Endothelial cell (in vitro differentiated cells): ENCODE measurements at regions not wholly inside any gene's neighbourhood (a gene's known extent, or its start where the extent isn't known, plus 50 kb on each side); places are given as distances from the start of the nearest gene placed in this dataset.

Source experiments
- DNase-seq: peaks from one replicate; pipeline ENCODE4 v3.0.0; 2021; ENCODE audit warnings: low spot score
- H3K27ac Mint-ChIP-seq: one replicate; pipeline ENCODE4 v1.8.0; 2021; ENCODE audit warnings: mixed read lengths, inconsistent platforms; ENCODE audit not compliant: unreplicated experiment
- H3K27me3 Mint-ChIP-seq: one replicate; pipeline ENCODE4 v1.8.0; 2021; ENCODE audit warnings: mild to moderate bottlenecking, moderate library complexity, mixed read lengths, inconsistent platforms; ENCODE audit not compliant: unreplicated experiment
- H3K36me3 Mint-ChIP-seq: one replicate; pipeline ENCODE4 v1.8.0; 2021; ENCODE audit warnings: mild to moderate bottlenecking, low read depth, mixed read lengths, inconsistent platforms; ENCODE audit not compliant: unreplicated experiment
- H3K4me1 Mint-ChIP-seq: one replicate; pipeline ENCODE4 v1.8.0; 2021; ENCODE audit warnings: mild to moderate bottlenecking, mixed read lengths, inconsistent platforms; ENCODE audit not compliant: unreplicated experiment
- H3K4me3 Mint-ChIP-seq: one replicate; pipeline ENCODE4 v1.8.0; 2021; ENCODE audit warnings: mild to moderate bottlenecking, mixed read lengths, inconsistent platforms; ENCODE audit not compliant: unreplicated experiment
- H3K9me3 Mint-ChIP-seq: one replicate; pipeline ENCODE4 v1.8.0; 2021; ENCODE audit warnings: mixed read lengths, inconsistent platforms; ENCODE audit not compliant: unreplicated experiment
- CTCF ChIP-seq: fragments of 200-600 bp; sonication (generic); IDR thresholded peaks from one replicate; pipeline ENCODE4 v1.5.0; 2021; ENCODE audit warnings: antibody characterized with exemption; ENCODE audit not compliant: unreplicated experiment

- no peak overlapping the region for H3K4me3 Mint-ChIP-seq
- no peaks in the 10 kb centered on the region for H3K36me3 Mint-ChIP-seq
- no peak for TF ChIP-seq CTCF
- H3K27ac Mint-ChIP-seq: no peak overlapping the region
- no peak for DNase-seq
- no peaks in the 10 kb centered on the region for H3K9me3 Mint-ChIP-seq
- H3K27me3 Mint-ChIP-seq: no peaks in the 10 kb centered on the region
- H3K4me1 Mint-ChIP-seq: peaks cover 4% of the 10 kb centered on the region
These were observed 195.5 kb upstream of the VEGFC start for GRCh38 chr4:176988226-176988625.

GRCh38 chr4:176989186-176989585, 196.5 kb upstream of the VEGFC start:
- Mint-ChIP-seq H3K4me3 (no peak overlapping the region), H3K4me1 (peaks cover 4% of the 10 kb centered on the region), H3K27ac (no peak overlapping the region), H3K27me3 (no peaks in the 10 kb centered on the region), H3K36me3 (no peaks in the 10 kb centered on the region), H3K9me3 (no peaks in the 10 kb centered on the region)
- DNase-seq: no peak
- no peak for TF ChIP-seq CTCF

- no peak for TF ChIP-seq CTCF
- Mint-ChIP-seq H3K9me3 (no peaks in the 10 kb centered on the region), H3K27ac (no peak overlapping the region), H3K4me3 (no peak overlapping the region), H3K36me3 (no peaks in the 10 kb centered on the region), H3K4me1 (no peaks in the 10 kb centered on the region), H3K27me3 (peaks cover 1% of the 10 kb centered on the region)
- no peak for DNase-seq
These were observed 207.3 kb upstream of the VEGFC start for GRCh38 chr4:176999935-177000543.

GRCh38 chr4:177001271-177002175, 208.8 kb upstream of the VEGFC start:
- H3K27ac Mint-ChIP-seq: no peak overlapping the region
- DNase-seq: no peak
- H3K36me3 Mint-ChIP-seq: no peaks in the 10 kb centered on the region
- no peaks in the 10 kb centered on the region for H3K9me3 Mint-ChIP-seq
- H3K4me1 Mint-ChIP-seq: no peaks in the 10 kb centered on the region
- H3K4me3 Mint-ChIP-seq: no peak overlapping the region
- H3K27me3 Mint-ChIP-seq: no peaks in the 10 kb centered on the region
- TF ChIP-seq CTCF: no peak

GRCh38 chr4:177005674-177006230, 213.0 kb upstream of the VEGFC start:
- no peak for TF ChIP-seq CTCF
- H3K9me3 Mint-ChIP-seq: no peaks in the 10 kb centered on the region
- DNase-seq: no peak
- H3K27ac Mint-ChIP-seq: no peak overlapping the region
- no peaks in the 10 kb centered on the region for H3K36me3 Mint-ChIP-seq
- H3K4me3 Mint-ChIP-seq: no peak overlapping the region
- H3K27me3 Mint-ChIP-seq: no peaks in the 10 kb centered on the region
- no peaks in the 10 kb centered on the region for H3K4me1 Mint-ChIP-seq
